IMR-90 (cell line): ENCODE measurements at regions not wholly inside any gene's neighbourhood (a gene's known extent, or its start where the extent isn't known, plus 50 kb on each side); places are given as distances from the start of the nearest gene placed in this dataset.

Experiments used
- BHLHE40 ChIP-seq: fragments of 150-350 bp; IDR thresholded peaks from 2 replicates; pipeline ENCODE4 v1.6.1; 2016; ENCODE audit warnings: mild to moderate bottlenecking, low read depth, low read length
- FOS ChIP-seq: fragments of 150-350 bp; IDR thresholded peaks from 2 replicates; pipeline ENCODE4 v1.6.1; 2016; ENCODE audit warnings: low read depth, low read length
- MAFK ChIP-seq: IDR thresholded peaks from 2 replicates; pipeline ENCODE4 v1.6.1; 2012; ENCODE audit warnings: low read depth, low read length, improper control_type of control experiment
- MAZ ChIP-seq: IDR thresholded peaks from 2 replicates; pipeline ENCODE4 v1.6.1; 2012; ENCODE audit warnings: low read depth, mild to moderate bottlenecking, low read length, improper control_type of control experiment, moderate library complexity, borderline replicate concordance
- MXI1 ChIP-seq: IDR thresholded peaks from 2 replicates; pipeline ENCODE4 v1.6.1; 2012; ENCODE audit warnings: low read depth, mild to moderate bottlenecking, low read length, moderate library complexity, borderline replicate concordance
- NFE2L2 ChIP-seq: fragments of 150-350 bp; IDR thresholded peaks from 2 replicates; pipeline ENCODE4 v1.6.1; 2016; ENCODE audit warnings: low read depth, mild to moderate bottlenecking, low read length
- POLR2A ChIP-seq: IDR thresholded peaks from 2 replicates; pipeline ENCODE4 v1.6.1; 2012; ENCODE audit warnings: mild to moderate bottlenecking, low read depth, low read length
- RAD21 ChIP-seq: IDR thresholded peaks from 2 replicates; pipeline ENCODE4 v1.6.1; 2012; ENCODE audit warnings: low read length, improper control_type of control experiment
- TF ChIP-seq, protein P1 (sequence below): conservative IDR thresholded peaks from 2 replicates; pipeline ENCODE4 v1.5.1; 2012; ENCODE audit warnings: mild to moderate bottlenecking, low read depth, low read length, improper control_type of control experiment
- TF ChIP-seq, protein P2 (sequence below): fragments of 150-350 bp; IDR thresholded peaks from 2 replicates; pipeline ENCODE4 v1.6.1; 2017; ENCODE audit warnings: mild to moderate bottlenecking, antibody characterized with exemption, low read length, low read depth

DNA sequence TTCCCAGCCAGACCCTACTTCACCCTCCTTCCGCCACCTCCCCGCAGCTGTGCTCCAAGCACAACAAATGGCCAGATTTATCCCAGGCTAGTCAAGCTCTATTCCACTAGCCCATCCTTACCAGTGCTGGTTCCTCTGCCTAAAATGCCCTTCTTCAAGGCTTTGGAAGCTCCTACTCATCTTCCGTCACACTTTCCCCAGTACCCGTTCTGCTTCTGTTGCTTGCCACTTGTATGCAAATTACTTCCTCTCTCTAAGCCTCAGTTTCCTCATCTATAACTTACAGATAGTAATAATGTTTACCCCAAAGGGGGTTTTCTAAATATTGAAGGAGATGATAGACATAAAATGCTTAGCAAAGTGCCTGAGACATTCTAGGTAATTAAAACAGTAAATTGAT lies 193.1 kb downstream of the MAFB start:
- TF ChIP-seq, protein P1, sequence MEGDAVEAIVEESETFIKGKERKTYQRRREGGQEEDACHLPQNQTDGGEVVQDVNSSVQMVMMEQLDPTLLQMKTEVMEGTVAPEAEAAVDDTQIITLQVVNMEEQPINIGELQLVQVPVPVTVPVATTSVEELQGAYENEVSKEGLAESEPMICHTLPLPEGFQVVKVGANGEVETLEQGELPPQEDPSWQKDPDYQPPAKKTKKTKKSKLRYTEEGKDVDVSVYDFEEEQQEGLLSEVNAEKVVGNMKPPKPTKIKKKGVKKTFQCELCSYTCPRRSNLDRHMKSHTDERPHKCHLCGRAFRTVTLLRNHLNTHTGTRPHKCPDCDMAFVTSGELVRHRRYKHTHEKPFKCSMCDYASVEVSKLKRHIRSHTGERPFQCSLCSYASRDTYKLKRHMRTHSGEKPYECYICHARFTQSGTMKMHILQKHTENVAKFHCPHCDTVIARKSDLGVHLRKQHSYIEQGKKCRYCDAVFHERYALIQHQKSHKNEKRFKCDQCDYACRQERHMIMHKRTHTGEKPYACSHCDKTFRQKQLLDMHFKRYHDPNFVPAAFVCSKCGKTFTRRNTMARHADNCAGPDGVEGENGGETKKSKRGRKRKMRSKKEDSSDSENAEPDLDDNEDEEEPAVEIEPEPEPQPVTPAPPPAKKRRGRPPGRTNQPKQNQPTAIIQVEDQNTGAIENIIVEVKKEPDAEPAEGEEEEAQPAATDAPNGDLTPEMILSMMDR = no peak
- TF ChIP-seq MXI1 = no peak
- TF ChIP-seq BHLHE40 = no peak
- TF ChIP-seq POLR2A = no peak
- TF ChIP-seq NFE2L2 = no peak
- TF ChIP-seq FOS = no peak
- TF ChIP-seq RAD21 = no peak
- no peak for TF ChIP-seq MAFK
- TF ChIP-seq MAZ = no peak
- TF ChIP-seq, protein P2, sequence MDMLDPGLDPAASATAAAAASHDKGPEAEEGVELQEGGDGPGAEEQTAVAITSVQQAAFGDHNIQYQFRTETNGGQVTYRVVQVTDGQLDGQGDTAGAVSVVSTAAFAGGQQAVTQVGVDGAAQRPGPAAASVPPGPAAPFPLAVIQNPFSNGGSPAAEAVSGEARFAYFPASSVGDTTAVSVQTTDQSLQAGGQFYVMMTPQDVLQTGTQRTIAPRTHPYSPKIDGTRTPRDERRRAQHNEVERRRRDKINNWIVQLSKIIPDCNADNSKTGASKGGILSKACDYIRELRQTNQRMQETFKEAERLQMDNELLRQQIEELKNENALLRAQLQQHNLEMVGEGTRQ = no peak
